NB4 (cell line): ENCODE measurements at regions not wholly inside any gene's neighbourhood (a gene's known extent, or its start where the extent isn't known, plus 50 kb on each side); places are given as distances from the start of the nearest gene placed in this dataset.

ENCODE experiments used
- CTCF ChIP-seq: IDR thresholded peaks from one replicate; pipeline ENCODE4 v1.5.1; 2012; ENCODE audit warnings: low read depth, low read length
- POLR2A ChIP-seq: IDR thresholded peaks from 2 replicates; pipeline ENCODE4 v1.6.1; 2011; ENCODE audit warnings: mild to moderate bottlenecking; ENCODE audit not compliant: insufficient read length; ENCODE audit errors: extremely low read depth

GRCh38 chr4:66216252-66216651 lies 546.0 kb upstream of the EPHA5 start:
- TF ChIP-seq CTCF: no peak
- no peak for TF ChIP-seq POLR2A
